ENCODE measurements at regions not wholly inside any gene's neighbourhood (a gene's known extent, or its start where the extent isn't known, plus 50 kb on each side); places are given as distances from the start of the nearest gene placed in this dataset.

DNA sequence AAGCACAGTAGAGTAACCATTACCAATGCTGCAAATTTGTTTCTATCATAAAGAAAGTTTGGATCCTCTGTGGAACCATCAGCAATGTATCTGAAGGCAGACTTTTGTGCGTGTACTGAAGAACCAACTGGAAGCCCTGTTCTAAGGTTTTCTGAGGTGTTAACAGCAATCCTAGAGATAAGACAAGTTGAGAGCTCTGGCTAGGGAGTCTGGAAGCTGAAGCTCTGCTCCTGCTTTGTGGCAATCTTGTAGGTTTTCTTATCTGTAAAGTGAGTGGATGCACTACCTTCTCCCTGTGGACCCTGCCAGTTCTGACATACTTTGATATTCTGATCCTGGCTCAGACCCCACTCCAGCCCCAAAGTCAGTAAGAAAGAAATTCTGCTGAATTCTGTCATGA, 171.2 kb upstream of the SLC14A2 start:
- intact Hi-C loops (cut with DNase I; ENCODE audit: low total_unique reads), result no loop called here

DNA sequence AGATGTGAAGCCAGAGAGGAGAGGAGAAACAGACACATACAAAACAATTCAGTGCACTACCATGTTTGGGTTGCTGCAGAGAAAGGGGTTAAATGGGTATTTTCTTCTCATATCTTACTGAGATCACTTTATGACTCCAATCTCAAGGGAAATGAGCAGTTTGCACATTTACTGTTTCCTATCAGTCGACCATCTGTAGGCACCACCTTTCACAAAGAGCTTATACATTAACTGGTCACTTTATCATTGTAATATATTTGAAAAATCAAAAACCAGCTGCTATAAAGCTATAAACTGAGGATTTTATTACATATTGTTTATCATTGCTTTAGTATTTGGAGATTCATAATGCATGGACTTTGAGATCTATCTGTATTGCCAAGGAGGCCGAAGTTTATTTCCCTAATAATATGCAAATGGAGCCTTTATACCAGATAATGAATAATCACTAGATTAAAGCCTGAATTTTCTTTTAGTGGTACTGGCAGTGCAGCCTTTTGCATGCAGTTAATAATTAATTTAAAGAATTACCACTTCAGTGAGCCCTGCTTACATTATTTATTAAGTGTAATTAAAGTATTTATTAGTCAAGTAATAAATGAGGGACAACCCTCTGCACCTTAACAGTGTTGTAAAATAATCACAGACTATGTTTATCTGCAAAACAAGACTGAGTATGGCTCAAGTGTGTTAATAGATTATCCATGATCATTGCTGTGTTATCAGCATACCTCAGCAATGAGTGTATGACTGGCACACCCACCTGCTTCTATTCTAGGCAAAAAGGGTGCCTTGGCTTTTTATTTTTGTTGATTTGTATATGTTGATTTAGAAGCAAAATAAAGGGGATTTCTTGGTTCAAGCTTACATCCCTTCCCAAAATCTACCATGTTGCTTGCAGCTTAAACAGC, 167.7 kb upstream of the SLC14A2 start:
- Histone ChIP-seq H3K4me1 (peaks cover 11 to 34% (median 15%) of the 10 kb centered on the region in 4 donors), H3K4me3 (no peak overlapping the region), H3K27ac (no peak overlapping the region), H3K36me3 (no peaks in the 10 kb centered on the region), H3K9me3 (no peaks in the 10 kb centered on the region), H3K27me3 (no peaks in the 10 kb centered on the region)
- in situ Hi-C loops (cut with MboI; ENCODE audit: low pct_ligation_motif_present in 1 of 4, low pct_unique_long_range_greater_than_20kb in 1 of 4, low sequenced_read_pairs in 3 of 4) (no loop called here), intact Hi-C loops (cut with DNase I; ENCODE audit: low total_unique reads) (no loop called here)
- WGBS, 2 donors (ENCODE audit: low coverage in 1 of 2), result 31 to 40% methylated on average over 2 of the region's 2 CpGs
- no peak for DNase-seq
- TF ChIP-seq POLR2AphosphoS5 (IDR thresholded peaks at IDR 0.05), result peak in 1 of 3 donors; percentile 18
- TF ChIP-seq POLR2A (IDR thresholded peaks at IDR 0.05), result no peak
- TF ChIP-seq EP300 (IDR thresholded peaks at IDR 0.05; ENCODE audit: low read depth), result no peak
- TF ChIP-seq, protein P1, sequence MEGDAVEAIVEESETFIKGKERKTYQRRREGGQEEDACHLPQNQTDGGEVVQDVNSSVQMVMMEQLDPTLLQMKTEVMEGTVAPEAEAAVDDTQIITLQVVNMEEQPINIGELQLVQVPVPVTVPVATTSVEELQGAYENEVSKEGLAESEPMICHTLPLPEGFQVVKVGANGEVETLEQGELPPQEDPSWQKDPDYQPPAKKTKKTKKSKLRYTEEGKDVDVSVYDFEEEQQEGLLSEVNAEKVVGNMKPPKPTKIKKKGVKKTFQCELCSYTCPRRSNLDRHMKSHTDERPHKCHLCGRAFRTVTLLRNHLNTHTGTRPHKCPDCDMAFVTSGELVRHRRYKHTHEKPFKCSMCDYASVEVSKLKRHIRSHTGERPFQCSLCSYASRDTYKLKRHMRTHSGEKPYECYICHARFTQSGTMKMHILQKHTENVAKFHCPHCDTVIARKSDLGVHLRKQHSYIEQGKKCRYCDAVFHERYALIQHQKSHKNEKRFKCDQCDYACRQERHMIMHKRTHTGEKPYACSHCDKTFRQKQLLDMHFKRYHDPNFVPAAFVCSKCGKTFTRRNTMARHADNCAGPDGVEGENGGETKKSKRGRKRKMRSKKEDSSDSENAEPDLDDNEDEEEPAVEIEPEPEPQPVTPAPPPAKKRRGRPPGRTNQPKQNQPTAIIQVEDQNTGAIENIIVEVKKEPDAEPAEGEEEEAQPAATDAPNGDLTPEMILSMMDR (IDR thresholded peaks at IDR 0.05), result no peak

More for the DNA sequence above, 171.2 kb upstream of the SLC14A2 start:
- Histone ChIP-seq H3K9me3 (no peaks in the 10 kb centered on the region), H3K27ac (no peak overlapping the region), H3K27me3 (no peaks in the 10 kb centered on the region), H3K4me3 (no peak overlapping the region), H3K4me1 (peaks cover 9 to 26% (median 12%) of the 10 kb centered on the region in 4 donors), H3K36me3 (no peaks in the 10 kb centered on the region)
- WGBS, 2 donors (ENCODE audit: low coverage in 1 of 2), result 100% methylated on average over 1 of the region's 1 CpG
- in situ Hi-C loops (cut with MboI; ENCODE audit: low pct_ligation_motif_present in 1 of 4, low pct_unique_long_range_greater_than_20kb in 1 of 4, low sequenced_read_pairs in 3 of 4), result no loop called here
- TF ChIP-seq, protein P1 (IDR thresholded peaks at IDR 0.05), result no peak
- TF ChIP-seq EP300 (IDR thresholded peaks at IDR 0.05; ENCODE audit: low read depth) (no peak), POLR2AphosphoS5 (IDR thresholded peaks at IDR 0.05) (no peak), POLR2A (IDR thresholded peaks at IDR 0.05) (no peak)
- DNase-seq, result no peak

DNA sequence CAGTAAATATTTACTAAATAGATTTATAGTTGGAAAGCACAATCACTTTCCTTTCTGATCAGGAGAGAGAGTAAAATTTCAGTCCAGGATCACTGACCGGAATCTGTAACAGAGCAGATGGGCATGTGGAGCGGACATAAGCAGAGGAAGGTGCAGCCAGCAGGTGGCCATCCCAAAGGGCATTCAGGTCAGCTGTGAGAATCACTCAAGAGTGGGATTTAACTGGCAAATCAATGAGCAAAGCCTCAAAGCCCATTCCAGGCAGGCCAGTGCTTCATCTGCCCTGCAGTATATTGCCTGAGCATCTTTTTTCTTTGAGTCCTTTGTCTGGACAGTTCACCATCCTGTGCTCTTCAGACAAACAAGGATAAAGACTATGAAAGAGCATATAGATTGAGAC, 166.4 kb upstream of the SLC14A2 start:
- no peaks in the 10 kb centered on the region for H3K9me3 ChIP-seq

More for the DNA sequence above, 166.4 kb upstream of the SLC14A2 start:
- Histone ChIP-seq H3K4me1 (peaks cover 11 to 34% (median 15%) of the 10 kb centered on the region in 4 donors), H3K27ac (peak overlapping the region; percentile 54 to 62 (median 57)), H3K36me3 (no peaks in the 10 kb centered on the region), H3K27me3 (no peaks in the 10 kb centered on the region), H3K4me3 (no peak overlapping the region)
- in situ Hi-C loops (cut with MboI; ENCODE audit: low pct_ligation_motif_present in 1 of 4, low pct_unique_long_range_greater_than_20kb in 1 of 4, low sequenced_read_pairs in 3 of 4), result no loop called here
- 89 to 92% methylated on average over 2 of the region's 2 CpGs for WGBS, 2 donors (ENCODE audit: low coverage in 1 of 2)
- no peak for DNase-seq
- intact Hi-C loops (cut with DNase I; ENCODE audit: low total_unique reads), result no loop called here
- TF ChIP-seq POLR2A (IDR thresholded peaks at IDR 0.05), result no peak
- no peak for TF ChIP-seq EP300 (IDR thresholded peaks at IDR 0.05; ENCODE audit: low read depth)
- TF ChIP-seq, protein P1 (IDR thresholded peaks at IDR 0.05), result no peak
- no peak for TF ChIP-seq POLR2AphosphoS5 (IDR thresholded peaks at IDR 0.05)

All from transverse colon (tissue), 4 donors.